T-helper 2 cell treated with Interferon-gamma antibody and Interleukin-4, amounts not matched to agents 100 ng/mL and 5 ng/mL, for 36 hours (primary cell): ENCODE measurements at regions not wholly inside any gene's neighbourhood (a gene's known extent, or its start where the extent isn't known, plus 50 kb on each side); places are given as distances from the start of the nearest gene placed in this dataset.

Source experiments
- intact Hi-C: fragments of 100-400 bp; cut with micrococcal nuclease; formaldehyde crosslinking; loops from one replicate; pipeline ENCODE4 v1.15.1; 2023

DNA sequence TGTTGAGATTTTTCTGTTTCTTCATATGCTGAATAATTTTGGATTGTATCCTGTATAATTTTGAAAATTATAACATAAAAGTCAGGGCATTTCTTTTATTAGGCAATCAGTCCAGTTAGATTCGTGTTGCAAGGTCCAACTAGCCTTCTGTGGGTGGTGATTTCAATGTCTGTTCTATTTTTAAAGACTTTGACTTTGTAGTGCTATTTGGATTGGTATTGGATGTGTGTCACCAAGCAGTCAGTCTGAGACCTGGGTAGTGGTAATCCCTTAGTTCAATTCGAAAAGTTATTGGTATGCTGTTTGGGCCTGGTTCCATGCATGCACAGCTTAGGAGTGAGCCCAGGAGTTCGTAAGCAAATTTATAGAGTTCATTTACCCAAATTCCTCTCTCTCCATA lies 82.2 kb downstream of the EPDR1 start:
- intact Hi-C loops, result no loop called here

DNA sequence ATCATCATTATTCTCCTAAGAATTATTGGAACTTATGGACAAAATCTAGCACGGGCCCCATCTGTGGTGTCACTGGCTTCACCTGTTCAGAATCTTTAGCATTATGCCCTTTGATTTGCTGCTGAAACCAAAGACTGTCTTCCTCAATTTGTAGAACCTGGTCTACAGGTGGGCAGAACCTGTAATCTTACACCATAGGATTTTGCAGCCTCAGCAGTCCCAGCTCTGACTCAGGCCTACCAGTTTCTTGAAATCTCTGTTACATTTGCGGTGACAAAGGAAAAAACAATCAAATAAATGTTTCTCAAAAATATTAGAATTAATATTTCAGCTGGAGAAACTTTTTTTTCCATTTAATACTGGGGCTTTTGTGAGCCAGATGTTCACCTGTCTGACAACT lies 86.1 kb downstream of the EPDR1 start:
- intact Hi-C loops, result no loop called here

DNA sequence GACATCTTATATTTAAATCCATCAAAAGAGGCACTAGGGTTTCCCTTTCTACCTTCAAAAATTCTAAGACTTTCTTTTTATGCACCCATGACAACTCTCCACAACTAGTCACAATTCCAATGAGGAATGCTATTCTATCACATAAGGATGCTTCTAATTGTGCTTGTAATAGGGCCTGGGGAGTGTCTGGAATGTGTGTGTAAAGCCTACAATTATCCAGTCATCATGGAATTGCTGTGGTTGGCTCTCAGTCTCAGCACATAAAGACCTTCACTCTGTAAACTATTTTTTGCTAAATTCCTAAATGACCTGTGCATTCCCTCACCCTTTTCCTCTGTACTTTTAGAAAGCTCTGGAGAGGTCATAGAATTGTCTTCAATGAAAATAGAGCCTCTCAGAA lies 86.7 kb downstream of the EPDR1 start:
- intact Hi-C loops, result no loop called here

DNA sequence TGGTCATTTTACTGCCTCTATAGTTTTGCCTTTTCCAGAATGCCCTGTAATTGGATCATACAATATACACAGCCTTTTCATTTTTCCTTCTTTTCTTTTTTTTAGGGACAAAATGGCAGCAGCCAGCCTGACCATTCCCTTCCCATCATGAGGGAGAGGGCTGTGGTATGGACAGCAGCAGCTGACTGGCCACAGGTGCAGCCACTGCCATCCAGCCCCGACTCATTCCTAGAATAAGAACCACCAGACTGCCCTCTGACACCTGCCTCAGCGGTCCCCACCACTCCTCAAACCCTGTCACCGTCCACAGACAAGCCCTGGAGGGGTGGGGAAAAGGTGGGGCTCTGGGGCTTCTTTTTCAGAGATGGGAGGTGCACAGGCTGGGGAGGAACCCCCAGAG lies 92.8 kb downstream of the EPDR1 start:
- intact Hi-C loops, result no loop called here

DNA sequence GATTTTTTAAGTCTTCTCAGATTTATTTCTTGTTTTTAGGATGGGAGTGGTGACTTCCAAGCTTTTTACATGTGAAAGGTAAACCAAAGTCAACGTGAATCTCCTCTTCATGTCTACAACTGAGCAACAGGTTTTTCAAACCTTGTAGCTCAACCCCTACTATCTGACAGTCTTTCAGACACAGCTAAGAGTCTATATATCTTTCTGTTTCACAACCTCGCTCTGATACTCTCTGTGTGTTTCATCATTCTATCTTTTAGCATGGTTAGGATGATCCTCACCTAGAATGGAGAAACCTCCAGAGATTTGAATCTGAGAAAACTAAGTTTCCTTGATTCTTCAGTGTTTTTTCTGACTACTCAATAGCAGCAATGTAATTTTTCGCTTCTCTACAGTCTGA lies 96.1 kb downstream of the EPDR1 start:
- intact Hi-C loops, result no loop called here

DNA sequence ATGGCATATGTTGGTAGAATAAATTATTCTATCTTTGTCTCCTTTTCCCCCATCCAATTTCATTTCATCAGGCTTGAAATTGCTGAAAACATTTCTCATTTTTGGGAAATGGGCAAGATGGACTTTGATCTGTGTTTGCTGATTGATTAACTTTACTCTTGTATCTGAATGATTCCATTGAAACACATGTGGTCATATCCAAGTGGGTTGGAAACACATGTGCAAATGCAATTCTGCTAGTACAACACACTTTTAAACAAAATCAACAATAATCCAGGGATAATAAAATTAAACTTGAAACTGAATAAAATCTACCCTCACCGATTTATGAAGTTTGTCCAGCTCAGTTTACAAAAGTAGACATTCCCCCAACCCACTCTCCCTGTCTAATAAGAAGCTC lies 96.9 kb downstream of the EPDR1 start:
- intact Hi-C loops, result no loop called here

DNA sequence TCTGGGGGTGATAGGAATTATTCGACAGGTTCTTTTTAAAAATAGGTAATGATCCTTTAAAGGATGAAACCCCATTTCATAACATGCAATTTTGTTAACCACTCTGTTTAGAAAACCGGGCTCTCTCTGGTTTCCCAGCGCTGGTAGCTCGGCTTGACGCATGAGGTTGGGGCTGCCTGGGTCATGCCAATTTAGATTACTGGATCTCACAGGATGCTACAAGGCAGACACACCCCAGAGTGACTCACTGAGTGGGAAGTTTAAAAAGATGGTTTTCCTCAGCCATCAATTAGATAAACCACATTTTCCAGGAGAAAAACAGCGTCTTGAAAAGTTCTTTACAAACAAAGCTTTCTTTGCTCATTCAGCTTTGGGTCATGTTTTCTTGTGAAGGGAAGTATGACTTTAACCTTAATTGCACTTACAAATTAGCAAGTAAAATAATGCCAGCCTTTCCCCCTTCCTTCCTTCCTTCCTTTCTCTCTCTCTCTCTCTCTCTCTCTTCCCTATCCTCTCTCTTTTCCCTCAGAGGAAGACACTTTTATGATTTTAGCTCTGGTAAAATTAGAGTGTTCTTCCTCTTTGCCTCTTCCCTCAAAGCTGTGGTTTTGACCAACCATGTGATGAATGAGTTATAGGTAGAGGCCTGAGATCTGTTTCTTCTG lies 99.8 kb downstream of the EPDR1 start:
- intact Hi-C loops, result no loop called here

DNA sequence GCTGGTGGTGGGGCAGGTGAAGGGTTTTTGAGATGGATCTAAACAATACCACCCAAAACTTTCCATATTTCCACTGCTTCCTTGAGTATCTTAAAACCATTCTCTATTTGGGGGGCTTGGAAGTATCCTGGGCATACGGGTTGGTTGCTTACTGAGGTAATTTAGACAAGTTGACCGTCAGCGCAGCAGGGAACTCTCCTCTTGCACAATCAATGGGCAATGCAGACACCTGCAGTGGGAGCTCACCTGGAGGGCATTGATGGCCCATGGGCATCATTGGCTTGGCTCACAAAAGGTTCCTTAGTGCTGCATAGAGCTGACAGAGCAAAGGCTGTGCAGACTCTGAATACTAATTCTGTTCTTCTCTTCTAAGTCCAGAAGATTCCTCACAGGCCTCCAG lies 101.5 kb downstream of the EPDR1 start:
- intact Hi-C loops, result no loop called here

DNA sequence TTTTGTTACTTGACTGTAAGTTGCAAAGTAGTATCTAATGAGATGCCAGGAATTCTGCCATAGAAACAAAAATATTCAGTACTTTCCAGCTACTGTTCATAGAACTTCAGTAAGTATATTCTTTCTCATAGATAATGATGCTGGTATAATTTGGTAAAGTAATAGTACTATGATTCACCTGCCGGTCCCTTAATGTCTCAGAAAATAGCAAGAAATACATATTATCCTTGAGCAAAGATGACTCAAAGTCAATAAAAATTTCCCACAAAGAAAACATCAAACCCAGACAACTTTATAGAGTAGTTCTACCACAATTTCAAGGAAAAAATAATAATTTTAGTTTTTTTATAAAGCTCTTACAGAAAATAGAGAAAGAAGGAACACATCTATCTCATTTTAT lies 105.4 kb downstream of the EPDR1 start:
- intact Hi-C loops, result no loop called here

DNA sequence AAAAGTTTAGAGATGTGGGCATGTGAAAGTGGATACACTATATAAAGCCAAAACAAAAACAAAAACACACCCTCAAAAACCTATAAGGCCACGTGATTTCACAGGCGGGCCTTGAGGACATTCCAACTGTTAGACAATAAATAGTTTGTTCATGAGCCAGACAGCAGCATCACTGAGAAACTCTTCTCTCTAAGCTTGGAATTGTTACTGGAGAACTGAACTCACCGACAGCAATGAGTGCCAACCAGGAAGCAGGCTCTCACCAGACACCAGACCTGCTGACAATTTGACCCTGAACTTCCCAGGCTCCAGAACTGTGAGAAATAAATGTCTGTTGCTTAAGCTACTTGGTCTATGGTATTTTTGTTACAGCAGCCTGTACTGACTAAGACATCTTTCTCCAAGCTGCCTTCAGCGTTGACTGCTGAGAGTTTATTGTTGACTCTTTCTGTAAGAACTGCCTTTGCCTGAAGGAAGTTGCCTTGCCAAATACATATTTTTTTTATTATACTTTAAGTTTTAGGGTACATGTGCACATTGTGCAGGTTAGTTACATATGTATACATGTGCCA lies 107.5 kb downstream of the EPDR1 start:
- intact Hi-C loops, result no loop called here

DNA sequence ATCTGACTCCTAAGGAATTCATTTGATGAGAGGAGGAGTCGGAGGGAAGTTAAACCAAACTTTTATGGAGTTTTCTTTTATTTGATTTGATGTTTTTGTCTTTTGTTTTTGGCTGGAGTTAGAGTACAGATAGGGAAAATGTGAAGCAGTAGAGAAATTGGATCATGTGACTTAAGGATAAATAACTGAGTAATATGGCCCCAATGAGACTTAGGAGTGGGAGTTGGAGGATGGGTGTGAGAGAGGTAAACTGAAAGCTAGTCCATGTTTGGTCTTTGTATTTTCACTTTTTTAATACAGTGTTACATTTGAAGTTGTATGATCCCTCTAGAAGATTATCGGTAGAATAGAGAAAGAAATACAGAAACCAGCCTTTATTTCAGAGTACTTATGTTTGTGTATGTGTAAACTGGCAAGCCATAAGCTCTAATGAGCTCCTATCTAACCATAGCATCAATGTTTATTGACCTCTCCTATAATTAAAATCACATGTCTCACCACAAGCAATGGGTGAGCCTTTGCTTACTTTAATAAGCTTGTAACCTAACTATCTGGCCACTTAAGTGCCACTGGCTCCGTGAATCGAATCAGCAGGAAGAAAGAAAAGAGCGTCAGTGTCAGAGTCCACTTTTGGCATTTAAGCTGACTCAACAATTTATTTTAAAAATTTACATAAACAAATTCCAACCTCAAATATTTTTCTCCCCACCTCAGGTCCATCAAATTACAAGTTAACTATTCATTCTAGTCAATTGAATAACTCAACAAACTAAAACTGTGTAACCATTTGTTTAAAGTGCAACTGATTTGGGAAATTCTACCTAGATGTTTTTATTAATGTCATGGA lies 113.8 kb downstream of the EPDR1 start:
- intact Hi-C loops, result no loop called here

DNA sequence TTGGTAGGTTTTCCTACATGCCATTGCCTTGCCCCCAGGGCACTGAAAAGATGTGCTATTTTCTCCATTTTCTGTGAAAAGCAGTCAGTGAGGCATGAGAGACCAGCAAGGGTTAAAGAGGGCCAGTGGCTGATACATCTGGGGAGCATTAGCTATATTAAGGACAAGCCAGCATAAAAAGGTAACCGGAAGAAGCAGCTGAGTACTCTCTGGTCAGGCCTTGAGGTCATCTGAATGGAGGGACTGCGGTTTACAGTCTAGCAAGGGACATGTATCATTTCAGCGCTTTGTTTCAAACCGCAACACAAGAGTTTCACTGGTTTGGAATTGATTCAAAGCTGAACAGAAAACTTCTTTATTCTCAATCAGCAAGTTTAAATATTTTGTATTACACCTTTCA lies 120.4 kb downstream of the EPDR1 start:
- intact Hi-C loops, result no loop called here

DNA sequence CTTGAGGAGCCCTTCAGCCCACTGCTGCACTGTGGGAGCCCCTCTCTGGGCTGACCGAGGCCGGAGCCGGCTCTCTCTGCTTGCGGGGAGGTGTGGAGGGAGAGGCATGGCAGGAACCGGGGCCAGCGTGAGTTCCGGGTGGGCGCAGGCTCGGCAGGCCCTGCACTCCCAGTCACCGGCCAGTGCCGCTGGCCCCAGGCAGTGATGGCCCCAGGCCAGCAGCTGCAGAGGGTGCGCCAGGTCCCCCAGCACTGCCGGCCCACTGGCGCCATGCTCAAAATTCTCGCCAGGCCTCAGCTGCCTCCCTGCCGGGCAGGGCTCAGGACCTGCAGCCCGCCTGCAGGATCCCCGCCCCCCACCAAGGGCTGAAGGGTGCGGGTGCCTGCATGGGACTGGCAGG lies 128.4 kb upstream of the STARD3NL start:
- intact Hi-C loops, result no loop called here

DNA sequence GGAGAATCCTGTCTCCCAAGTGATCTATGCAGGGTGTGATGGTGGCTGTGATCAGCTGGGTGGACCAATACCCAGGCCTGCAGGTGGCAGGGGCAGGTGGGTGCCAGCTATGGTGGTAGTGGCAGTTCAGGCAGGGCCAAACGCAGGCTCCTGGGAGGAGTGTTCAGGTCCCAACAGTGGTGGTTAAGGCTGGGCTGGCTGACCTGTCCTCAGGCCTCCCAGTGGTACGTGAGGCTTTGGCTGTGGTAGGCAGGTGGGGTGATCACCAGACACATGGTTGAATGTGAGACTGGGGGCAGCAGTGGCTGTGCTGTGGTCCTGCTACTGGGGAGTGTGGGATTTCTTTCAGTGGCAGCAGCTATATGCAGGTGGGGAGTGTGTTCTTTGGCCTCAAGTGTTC lies 126.7 kb upstream of the STARD3NL start:
- intact Hi-C loops, result no loop called here

DNA sequence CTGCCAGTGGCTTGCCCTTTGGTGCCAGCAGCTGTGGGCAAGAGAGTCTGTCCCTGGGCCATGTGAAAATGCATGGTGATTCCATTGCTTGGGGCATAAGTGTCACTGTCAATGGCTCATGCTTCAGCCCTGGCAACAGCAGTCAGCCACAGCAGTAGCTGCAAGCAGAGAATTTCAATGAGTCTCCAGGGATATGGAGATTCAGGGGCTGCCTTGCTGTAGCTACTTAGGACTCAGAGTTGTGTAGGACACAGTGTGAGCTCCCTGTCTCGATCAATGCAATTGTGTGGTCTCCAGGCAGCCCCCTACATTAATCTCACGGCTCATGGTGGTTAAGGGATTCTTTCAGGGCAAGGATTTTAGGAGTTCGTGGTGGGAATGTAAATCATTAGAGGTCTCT lies 126.3 kb upstream of the STARD3NL start:
- intact Hi-C loops, result no loop called here

DNA sequence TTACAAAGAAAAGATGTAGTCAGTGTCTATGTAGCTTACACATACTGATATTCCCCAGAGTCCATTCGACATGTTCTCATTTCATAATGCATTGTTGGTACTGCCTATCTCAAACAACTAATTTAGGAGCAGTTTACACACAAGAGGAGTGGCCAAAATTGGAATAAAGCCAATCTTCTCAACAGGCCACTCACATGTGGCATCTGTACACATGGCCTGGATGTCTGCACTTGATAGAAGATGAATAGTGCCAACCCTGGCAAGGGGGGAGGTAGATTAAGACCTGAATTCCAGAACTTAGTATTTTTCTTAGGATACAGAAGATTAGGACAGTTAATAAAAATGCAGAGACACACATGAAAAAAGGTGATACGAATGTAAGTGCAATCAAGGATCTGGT lies 125.3 kb upstream of the STARD3NL start:
- intact Hi-C loops, result no loop called here

DNA sequence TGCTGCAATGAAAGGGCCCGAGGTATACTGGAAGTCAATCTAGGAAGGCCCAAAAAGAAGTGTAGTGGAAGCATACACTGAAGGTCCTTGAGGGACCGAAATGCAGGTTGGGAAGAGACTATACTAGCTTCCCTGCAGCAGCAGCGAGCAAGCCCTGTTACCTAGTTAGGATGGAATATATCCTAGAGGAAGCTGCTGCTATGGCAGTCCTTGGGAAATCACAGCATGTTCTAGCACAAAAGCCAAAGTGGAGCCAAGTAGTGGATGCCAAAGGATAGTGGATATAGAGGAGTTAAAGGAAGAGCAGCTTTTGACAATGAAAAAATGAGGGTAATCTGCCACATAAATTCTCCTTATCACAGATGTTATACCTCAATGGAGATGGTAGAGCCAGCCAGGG lies 123.8 kb upstream of the STARD3NL start:
- intact Hi-C loops, result no loop called here

DNA sequence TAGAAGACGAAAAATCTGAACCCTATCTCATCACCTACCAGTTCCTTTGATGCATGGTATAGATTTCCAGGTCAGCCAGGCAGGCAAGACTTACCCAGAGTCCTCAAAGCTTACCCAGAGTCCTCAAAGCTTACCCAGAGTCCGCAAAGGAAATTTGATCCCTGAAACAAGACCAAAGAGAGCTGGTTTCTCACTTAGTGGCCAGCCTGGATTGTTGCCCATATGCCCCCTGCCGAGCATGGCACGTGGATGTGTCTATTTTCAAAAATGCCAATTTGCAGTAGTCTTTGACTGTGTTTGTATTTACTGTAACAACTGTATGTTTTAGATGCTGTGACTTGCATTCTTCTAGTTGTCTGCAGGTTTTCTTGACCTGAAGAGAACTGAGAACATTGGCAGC lies 120.2 kb upstream of the STARD3NL start:
- intact Hi-C loops, result no loop called here

DNA sequence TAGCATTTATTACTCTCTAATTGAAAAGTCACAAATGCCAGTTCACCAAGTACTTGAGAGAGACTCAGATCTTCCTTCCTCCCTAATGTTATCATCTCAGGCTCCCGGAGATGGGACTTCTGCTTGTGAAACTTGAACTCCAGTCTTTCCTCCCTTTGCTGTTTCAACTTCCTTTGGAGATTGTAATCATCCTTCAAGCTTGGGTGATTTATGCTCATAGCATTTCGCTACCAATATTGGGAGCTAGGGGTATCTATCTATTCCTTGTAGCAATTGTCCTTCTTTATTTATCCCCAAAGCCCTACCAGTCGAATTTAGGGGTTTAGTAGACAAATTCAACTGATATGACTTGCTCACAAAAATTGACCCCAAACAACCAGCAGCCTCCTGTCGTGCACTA lies 117.9 kb upstream of the STARD3NL start:
- intact Hi-C loops, result no loop called here

DNA sequence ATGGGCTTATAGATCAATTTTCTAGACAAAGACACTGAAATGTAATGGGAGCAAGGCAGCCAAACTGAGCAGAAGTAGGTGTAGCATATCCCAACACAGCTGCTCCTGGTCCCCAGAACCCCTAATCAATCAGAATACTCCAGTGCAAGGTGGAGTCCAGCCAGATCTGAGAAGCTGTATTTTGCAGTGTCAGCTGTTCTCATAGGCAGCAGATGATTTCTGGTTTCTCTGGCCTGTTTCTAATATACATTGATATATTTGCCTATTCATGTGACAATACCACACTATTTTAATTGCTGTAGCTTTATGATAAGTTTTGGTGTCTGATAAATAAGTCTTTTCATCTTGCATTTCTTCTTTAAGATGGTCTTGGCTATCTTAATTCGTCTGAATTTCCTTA lies 117.4 kb upstream of the STARD3NL start:
- intact Hi-C loops, result no loop called here

DNA sequence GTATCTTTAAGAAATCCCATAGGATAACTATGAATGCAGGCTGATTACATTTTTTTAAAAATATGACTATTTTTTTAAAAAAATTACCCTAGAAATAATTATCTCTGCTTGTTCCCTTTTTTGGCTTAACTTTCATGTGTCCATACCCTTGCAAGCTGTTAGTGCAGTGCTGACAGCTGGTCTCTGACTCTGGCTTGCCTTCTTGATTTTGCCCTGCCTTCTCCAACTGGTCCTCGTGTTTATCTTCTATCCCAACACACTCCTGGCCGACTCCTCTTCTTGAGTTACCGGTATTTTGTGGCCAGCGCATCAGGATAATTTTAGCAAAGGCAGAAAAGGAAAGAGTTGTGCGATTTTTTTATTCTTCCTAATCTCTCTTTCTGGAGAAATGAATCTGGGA lies 111.7 kb upstream of the STARD3NL start:
- intact Hi-C loops, result no loop called here

DNA sequence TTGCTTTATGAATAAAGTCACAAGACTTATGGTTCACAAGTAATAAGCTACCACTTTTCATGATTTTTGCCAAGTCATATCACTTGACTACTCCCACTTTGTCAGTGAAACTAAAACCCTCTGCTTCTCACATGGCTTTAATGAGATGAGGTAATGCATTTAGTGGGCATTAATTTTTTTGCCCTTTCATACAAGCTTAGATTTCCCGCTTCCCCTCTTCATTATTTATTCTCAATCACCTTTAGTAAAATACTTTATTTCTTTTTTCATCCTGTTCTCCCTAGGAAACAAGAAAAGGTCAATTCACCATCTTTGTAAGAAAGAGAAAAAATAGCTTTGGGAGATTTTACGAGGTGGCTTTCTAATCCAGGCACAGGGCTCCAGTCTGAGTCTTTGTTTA lies 109.6 kb upstream of the STARD3NL start:
- intact Hi-C loops, result no loop called here

DNA sequence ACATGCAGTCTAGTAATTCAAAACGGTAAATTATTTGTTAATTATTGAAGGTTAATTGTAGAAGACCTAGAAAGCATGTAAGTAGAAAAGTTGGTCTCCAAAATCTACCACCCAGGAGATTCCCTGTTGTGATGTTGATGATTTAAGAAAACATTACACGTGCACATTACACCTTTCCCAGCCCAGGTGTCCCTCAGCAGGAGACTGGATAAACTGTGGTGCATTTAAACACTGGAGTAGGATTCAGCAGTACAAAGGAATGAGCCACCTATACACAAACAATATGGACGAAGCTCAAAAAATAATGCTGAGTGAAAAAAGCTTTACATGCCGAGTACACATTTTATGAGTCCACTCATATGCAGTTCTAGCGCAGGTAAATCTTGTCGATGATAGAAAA lies 109.0 kb upstream of the STARD3NL start:
- intact Hi-C loops, result no loop called here
